HepG2 (cell line): ENCODE measurements at regions not wholly inside any gene's neighbourhood (a gene's known extent, or its start where the extent isn't known, plus 50 kb on each side); places are given as distances from the start of the nearest gene placed in this dataset.
A peak's percentile ranks its signal among the peaks of the same experiment; 100 is the strongest.

Experiments
- ADNP ChIP-seq: sonication (generic); formaldehyde crosslinking; IDR thresholded peaks from 2 replicates; pipeline ENCODE4 v1.4.0; 2020; ENCODE audit warnings: missing genetic modification reagents
- ARHGAP35 ChIP-seq: sonication (generic); formaldehyde crosslinking; IDR thresholded peaks from 2 replicates; pipeline ENCODE4 v1.9.0; 2022; ENCODE audit warnings: mild to moderate bottlenecking, inconsistent platforms, moderate library complexity, missing genetic modification reagents, borderline replicate concordance
- CREB1 ChIP-seq, 2 experiments: fragments of 450-650 bp in 1 of 2; IDR thresholded peaks; 2 replicates each; pipeline ENCODE4 v1.6.1; 2016 to 2017; ENCODE audit warnings: control low read depth in 1 of 2, mild to moderate bottlenecking in 1 of 2, missing compliant biosample characterization in 1 of 2, missing genetic modification characterization in 1 of 2
- CTCF ChIP-seq: sonication (generic); formaldehyde crosslinking; IDR thresholded peaks from 2 replicates; pipeline ENCODE4 v1.5.0; 2020; ENCODE audit warnings: mild to moderate bottlenecking, missing genetic modification reagents, moderate library complexity
- EZH2 ChIP-seq: conservative IDR thresholded peaks from 2 replicates; pipeline ENCODE4 v1.6.1; 2012; ENCODE audit warnings: mild to moderate bottlenecking, low read depth, low read length, moderate library complexity
- SMC3 ChIP-seq: IDR thresholded peaks from 2 replicates; pipeline ENCODE4 v1.6.1; 2011; ENCODE audit warnings: low read length, improper control_type of control experiment
- TFDP2 ChIP-seq: sonication (generic); formaldehyde crosslinking; IDR thresholded peaks from 2 replicates; pipeline ENCODE4 v1.4.0; 2020; ENCODE audit warnings: missing genetic modification reagents
- ZBTB2 ChIP-seq: sonication (generic); formaldehyde crosslinking; IDR thresholded peaks from 2 replicates; pipeline ENCODE4 v1.8.0; 2022; ENCODE audit warnings: low read depth, missing genetic modification reagents
- ZBTB8A ChIP-seq: sonication (generic); formaldehyde crosslinking; IDR thresholded peaks from 2 replicates; pipeline ENCODE4 v1.4.0; 2020; ENCODE audit warnings: mild to moderate bottlenecking, low read depth, missing genetic modification reagents, borderline replicate concordance

GRCh38 chr6:92122746-92123145 is 1296.6 kb downstream of the EPHA7 start:
- TF ChIP-seq CREB1 (IDR thresholded peaks at IDR 0.05) (no peak), CREB1 (CRISPR knock-in tag; IDR thresholded peaks at IDR 0.05) (no peak), ARHGAP35 (CRISPR knock-in tag) (no peak), TFDP2 (CRISPR knock-in tag) (no peak), EZH2 (no peak), ZBTB8A (CRISPR knock-in tag) (no peak), CTCF (peak; percentile 41), ADNP (no peak), SMC3 (peak; percentile 31; the same call in 1 of the 2 replicates), ZBTB2 (CRISPR knock-in tag) (no peak)
